Mesothelial cell of epicardium (in vitro differentiated cells): ENCODE measurements at regions not wholly inside any gene's neighbourhood (a gene's known extent, or its start where the extent isn't known, plus 50 kb on each side); places are given as distances from the start of the nearest gene placed in this dataset.

ENCODE experiments used
- DNase-seq, 2 experiments: peaks; one replicate each; pipeline ENCODE4 v3.0.0; 2021; ENCODE audit warnings: low spot score in 2 of 2; ENCODE audit not compliant: unreplicated experiment in 2 of 2
- H3K27ac Mint-ChIP-seq: 2 replicates; pipeline ENCODE4 v1.8.0; 2021; ENCODE audit warnings: mixed read lengths
- H3K27me3 Mint-ChIP-seq: 2 replicates; pipeline ENCODE4 v1.8.0; 2021; ENCODE audit warnings: low read depth, mixed read lengths
- H3K36me3 Mint-ChIP-seq: 2 replicates; pipeline ENCODE4 v1.8.0; 2021; ENCODE audit warnings: mixed read lengths
- H3K4me1 Mint-ChIP-seq: 2 replicates; pipeline ENCODE4 v1.8.0; 2021; ENCODE audit warnings: mixed read lengths
- H3K4me3 Mint-ChIP-seq: 2 replicates; pipeline ENCODE4 v1.8.0; 2021; ENCODE audit warnings: mild to moderate bottlenecking, moderate library complexity, mixed read lengths
- H3K9me3 Mint-ChIP-seq: 2 replicates; pipeline ENCODE4 v1.8.0; 2021; ENCODE audit warnings: mixed read lengths
- CTCF ChIP-seq: fragments of 200-600 bp; sonication (generic); IDR thresholded peaks from one replicate; pipeline ENCODE4 v1.5.0; 2021; ENCODE audit warnings: antibody characterized with exemption; ENCODE audit not compliant: unreplicated experiment

DNA sequence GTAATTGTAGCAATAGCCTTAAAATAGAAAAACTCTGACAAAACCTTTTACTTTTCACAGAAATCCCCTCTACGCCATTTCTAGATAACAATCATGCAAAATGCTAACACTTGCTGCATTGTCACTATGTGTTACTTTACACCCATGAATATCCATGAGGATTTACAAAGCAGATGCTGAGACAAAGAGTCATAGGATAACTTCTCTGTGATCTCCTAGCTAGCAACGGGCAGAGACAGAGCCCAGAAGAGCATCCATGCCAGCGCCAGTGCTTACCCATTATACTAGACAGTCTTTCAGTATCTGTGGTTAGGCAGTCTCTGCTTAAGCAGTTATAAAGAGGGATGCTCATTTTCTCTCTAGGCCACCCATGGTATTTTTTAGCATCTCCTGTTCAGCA, 474.1 kb downstream of the CAAP1 start:
- Mint-ChIP-seq H3K36me3 (no peaks in the 10 kb centered on the region), H3K4me3 (no peak overlapping the region), H3K4me1 (no peaks in the 10 kb centered on the region), H3K27ac (no peak overlapping the region), H3K27me3 (peaks cover 11% of the 10 kb centered on the region), H3K9me3 (no peaks in the 10 kb centered on the region)
- TF ChIP-seq CTCF = no peak
- no peak for DNase-seq

DNA sequence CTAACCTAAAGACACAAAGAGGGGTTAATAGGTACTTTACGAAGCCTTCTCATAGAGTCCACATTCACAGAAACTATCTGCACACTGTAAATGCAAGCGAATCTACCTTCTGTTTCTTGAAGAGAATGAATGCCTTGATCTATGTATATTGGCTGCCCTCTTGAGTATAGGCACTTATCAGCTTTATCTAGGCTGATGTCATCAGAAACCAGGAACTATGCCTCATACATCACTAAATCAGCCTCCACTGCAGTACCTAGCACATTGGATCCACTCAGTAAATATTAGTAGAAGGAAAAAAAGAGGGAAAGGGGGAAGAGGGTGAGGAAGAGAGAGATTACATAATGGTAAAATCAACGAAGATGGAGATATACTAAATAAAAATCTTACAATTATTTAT, 477.1 kb downstream of the CAAP1 start:
- peaks cover 3% of the 10 kb centered on the region for H3K27me3 Mint-ChIP-seq

GRCh38 chr9:26413611-26414010, 479.0 kb downstream of the CAAP1 start:
- Mint-ChIP-seq H3K36me3 (no peaks in the 10 kb centered on the region), H3K4me1 (no peaks in the 10 kb centered on the region), H3K4me3 (no peak overlapping the region), H3K9me3 (no peaks in the 10 kb centered on the region), H3K27ac (no peak overlapping the region), H3K27me3 (no peaks in the 10 kb centered on the region)
- TF ChIP-seq CTCF = no peak
- no peak for DNase-seq

More for the DNA sequence above, 477.1 kb downstream of the CAAP1 start:
- no peaks in the 10 kb centered on the region for H3K36me3 Mint-ChIP-seq
- TF ChIP-seq CTCF = no peak
- no peak overlapping the region for H3K4me3 Mint-ChIP-seq
- no peaks in the 10 kb centered on the region for H3K4me1 Mint-ChIP-seq
- no peak for DNase-seq
- no peak overlapping the region for H3K27ac Mint-ChIP-seq
- H3K9me3 Mint-ChIP-seq = no peaks in the 10 kb centered on the region

GRCh38 chr9:26412446-26412845, 480.2 kb downstream of the CAAP1 start:
- H3K27ac Mint-ChIP-seq = no peak overlapping the region
- H3K36me3 Mint-ChIP-seq = no peaks in the 10 kb centered on the region
- H3K4me3 Mint-ChIP-seq = no peak overlapping the region

DNA sequence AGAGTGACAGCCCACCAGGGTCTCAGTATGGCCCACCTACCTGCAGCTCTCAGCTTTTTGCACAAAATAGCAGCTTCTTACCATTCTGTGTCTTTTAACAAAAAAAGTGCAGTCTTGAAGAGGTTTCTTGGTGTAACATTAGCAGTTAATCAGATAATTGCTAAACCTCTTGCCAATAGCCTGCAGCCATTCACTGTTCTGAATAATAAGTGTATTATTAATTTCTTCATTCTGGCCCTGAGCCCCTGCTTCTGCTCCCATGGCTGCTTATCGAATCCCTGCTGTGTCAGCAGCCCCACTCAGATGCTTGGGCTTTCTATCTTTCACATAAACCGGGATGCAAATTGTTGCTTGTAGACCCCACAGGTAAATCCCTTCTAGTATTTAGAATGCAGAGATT, 485.9 kb downstream of the CAAP1 start:
- TF ChIP-seq CTCF = no peak
- H3K27me3 Mint-ChIP-seq = peaks cover 7% of the 10 kb centered on the region
- H3K9me3 Mint-ChIP-seq = no peaks in the 10 kb centered on the region
- H3K4me3 Mint-ChIP-seq = no peak overlapping the region
- H3K36me3 Mint-ChIP-seq = no peaks in the 10 kb centered on the region
- no peak for DNase-seq
- no peak overlapping the region for H3K27ac Mint-ChIP-seq
- H3K4me1 Mint-ChIP-seq = no peaks in the 10 kb centered on the region

More at GRCh38 chr9:26412446-26412845, 480.2 kb downstream of the CAAP1 start:
- TF ChIP-seq CTCF = no peak
- H3K9me3 Mint-ChIP-seq = no peaks in the 10 kb centered on the region
- no peak for DNase-seq
- no peaks in the 10 kb centered on the region for H3K4me1 Mint-ChIP-seq
- H3K27me3 Mint-ChIP-seq = no peaks in the 10 kb centered on the region

DNA sequence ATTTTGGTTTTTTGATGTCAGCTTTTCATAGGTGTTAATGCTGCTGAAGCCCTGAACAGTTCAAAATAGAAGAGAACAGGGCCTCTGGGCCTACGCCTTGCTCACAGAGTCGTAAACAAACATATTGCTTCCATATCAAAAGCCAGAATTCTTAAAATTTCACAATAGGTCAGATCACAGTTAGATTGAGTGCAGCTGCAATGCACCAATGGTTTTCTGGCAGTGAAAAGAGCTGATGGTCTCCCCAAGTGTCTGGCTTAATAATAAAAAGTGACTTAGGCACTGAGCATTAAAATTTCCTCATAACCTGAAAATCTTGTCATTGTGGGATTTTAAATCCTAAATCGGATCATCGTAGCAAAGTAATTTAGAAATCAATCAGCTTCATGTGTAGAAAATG, 493.0 kb downstream of the CAAP1 start:
- Mint-ChIP-seq H3K27me3 (peaks cover 7% of the 10 kb centered on the region), H3K9me3 (no peaks in the 10 kb centered on the region), H3K27ac (no peak overlapping the region), H3K4me3 (no peak overlapping the region), H3K4me1 (no peaks in the 10 kb centered on the region), H3K36me3 (no peaks in the 10 kb centered on the region)
- DNase-seq = no peak
- no peak for TF ChIP-seq CTCF
